Upper lobe of left lung (tissue), 6 donors: ENCODE measurements at regions not wholly inside any gene's neighbourhood (a gene's known extent, or its start where the extent isn't known, plus 50 kb on each side); places are given as distances from the start of the nearest gene placed in this dataset.

Source experiments
- ATAC-seq, 2 donors: fragments of 200-7000 bp; cut with Tn5 transposase; one replicate each; pipeline ENCODE4 v1.9.1; 2022; ENCODE audit warnings: mild to moderate bottlenecking in 2 of 2, moderate library complexity in 2 of 2; ENCODE audit not compliant: low FRiP score in 2 of 2
- DNase-seq, 2 donors: peaks; one replicate each; pipeline ENCODE4 v3.0.0-alpha.2; 2019 to 2020
- H3K27ac ChIP-seq, 4 donors: fragments of 200-600 bp; sonication (generic); one replicate each; pipeline ENCODE4 v1.5.1; 2016 to 2019
- H3K27me3 ChIP-seq, 4 donors: fragments of 200-600 bp; sonication (generic); one replicate each; pipeline ENCODE4 v1.5.1; 2017 to 2019
- H3K36me3 ChIP-seq, 4 donors: fragments of 200-600 bp; sonication (generic); one replicate each; pipeline ENCODE4 v1.5.1; 2016 to 2019
- H3K4me1 ChIP-seq, 4 donors: fragments of 200-600 bp; sonication (generic); one replicate each; pipeline ENCODE4 v1.5.1; 2018 to 2019
- H3K4me3 ChIP-seq, 4 donors: fragments of 200-600 bp; sonication (generic); one replicate each; pipeline ENCODE4 v1.5.1; 2017 to 2019; ENCODE audit warnings: mild to moderate bottlenecking in 2 of 4, moderate library complexity in 1 of 4
- H3K9me3 ChIP-seq, 4 donors: fragments of 200-600 bp; sonication (generic); one replicate each; pipeline ENCODE4 v1.5.1; 2018 to 2019
- CTCF ChIP-seq, 6 experiments: fragments of 450-650 bp in 4 of 6; fragments of 200-600 bp in 2 of 6; sonication (generic) in 2 of 6; IDR thresholded peaks; one replicate each; pipeline ENCODE4 v1.5.1; 2016 to 2019; ENCODE audit warnings: antibody characterized with exemption in 6 of 6
- EP300 ChIP-seq, 4 donors: sonication (generic); formaldehyde crosslinking; IDR thresholded peaks; one replicate each; pipeline ENCODE4 v1.5.1; 2017; ENCODE audit warnings: antibody characterized with exemption in 4 of 4, control low read depth in 2 of 4
- POLR2A ChIP-seq, 4 donors: fragments of 450-650 bp; IDR thresholded peaks; one replicate each; pipeline ENCODE4 v1.5.1; 2016 to 2017; ENCODE audit warnings: antibody characterized with exemption in 4 of 4, mild to moderate bottlenecking in 2 of 4
- POLR2AphosphoS5 ChIP-seq, 2 donors: sonication (generic); formaldehyde crosslinking; IDR thresholded peaks; one replicate each; pipeline ENCODE4 v1.5.1; 2017; ENCODE audit warnings: antibody characterized with exemption in 2 of 2
- WGBS, 2 donors: methylation state at CpG; one replicate each; pipeline ENCODE4 v1.1.5; 2017 to 2018; 5-methylcytosine and 5-hydroxymethylcytosine counted together
- donor health status: DM: no; HTN: no; CAD: no; lungs with moderate emphysema.
- donor health status: DM: no; HTN: yes; CAD: no; lungs with severe emphysema.

GRCh38 chr4:66640233-66640990 is 904.9 kb downstream of the CENPC start:
- DNase-seq (no peak), ATAC-seq (no peak)
- Histone ChIP-seq H3K4me3 (no peak overlapping the region), H3K36me3 (no peaks in the 10 kb centered on the region), H3K9me3 (no peaks in the 10 kb centered on the region), H3K4me1 (no peaks in the 10 kb centered on the region), H3K27me3 (no peaks in the 10 kb centered on the region), H3K27ac (no peak overlapping the region)
- 63 to 76% methylated on average over 5 of the region's 5 CpGs for WGBS, 2 donors
- no peak for TF ChIP-seq POLR2AphosphoS5 (IDR thresholded peaks at IDR 0.05)
- TF ChIP-seq EP300 (IDR thresholded peaks at IDR 0.05), result no peak
- TF ChIP-seq CTCF (IDR thresholded peaks at IDR 0.05), result no peak
- TF ChIP-seq POLR2A (IDR thresholded peaks at IDR 0.05), result no peak

DNA sequence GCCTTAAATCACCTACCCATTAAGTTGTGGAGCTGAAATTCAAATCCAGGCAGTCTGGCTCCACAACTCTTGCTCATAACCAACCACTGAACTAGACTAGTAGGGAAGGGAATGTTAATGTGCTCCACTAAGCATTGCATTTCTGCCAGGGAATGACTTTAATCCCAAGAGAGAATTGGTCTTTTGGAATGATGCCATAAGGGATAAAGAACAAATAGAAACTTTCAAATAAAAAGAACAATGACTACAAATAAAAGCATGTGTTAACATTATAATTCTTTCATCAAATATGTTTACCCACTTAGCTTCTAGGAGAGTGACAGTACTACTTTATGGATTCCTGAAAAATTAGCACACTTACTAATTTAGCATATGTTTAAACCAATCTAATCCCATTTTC is 905.9 kb downstream of the CENPC start:
- H3K27ac ChIP-seq, result no peak overlapping the region
- H3K4me3 ChIP-seq, result no peak overlapping the region
- DNase-seq (no peak), ATAC-seq (no peak)
- H3K4me1 ChIP-seq, result no peaks in the 10 kb centered on the region
- H3K36me3 ChIP-seq, result no peaks in the 10 kb centered on the region
- H3K27me3 ChIP-seq, result no peaks in the 10 kb centered on the region
- no peaks in the 10 kb centered on the region for H3K9me3 ChIP-seq
- TF ChIP-seq POLR2AphosphoS5 (IDR thresholded peaks at IDR 0.05) (no peak), CTCF (IDR thresholded peaks at IDR 0.05) (no peak), POLR2A (IDR thresholded peaks at IDR 0.05) (no peak), EP300 (IDR thresholded peaks at IDR 0.05) (no peak)

- WGBS, 2 donors, result 65 to 67% methylated on average over 2 of the region's 2 CpGs
- no peak for TF ChIP-seq POLR2A (IDR thresholded peaks at IDR 0.05)
- Histone ChIP-seq H3K9me3 (no peaks in the 10 kb centered on the region), H3K4me1 (no peaks in the 10 kb centered on the region), H3K27me3 (no peaks in the 10 kb centered on the region), H3K27ac (no peak overlapping the region), H3K36me3 (no peaks in the 10 kb centered on the region), H3K4me3 (no peak overlapping the region)
- no peak for ATAC-seq
- no peak for DNase-seq
Measured at GRCh38 chr4:66636349-66636748, 909.0 kb downstream of the CENPC start.

- ATAC-seq (no peak), DNase-seq (no peak)
- 84 to 90% methylated on average over 2 of the region's 2 CpGs for WGBS, 2 donors
- no peaks in the 10 kb centered on the region for H3K9me3 ChIP-seq
- H3K27me3 ChIP-seq, result no peaks in the 10 kb centered on the region
- H3K4me1 ChIP-seq, result no peaks in the 10 kb centered on the region
- no peak overlapping the region for H3K4me3 ChIP-seq
- no peak overlapping the region for H3K27ac ChIP-seq
- TF ChIP-seq EP300 (IDR thresholded peaks at IDR 0.05) (no peak), CTCF (IDR thresholded peaks at IDR 0.05) (no peak), POLR2AphosphoS5 (IDR thresholded peaks at IDR 0.05) (no peak), POLR2A (IDR thresholded peaks at IDR 0.05) (no peak)
- H3K36me3 ChIP-seq, result no peaks in the 10 kb centered on the region
Measured at GRCh38 chr4:66633477-66633876, 911.8 kb downstream of the CENPC start.

DNA sequence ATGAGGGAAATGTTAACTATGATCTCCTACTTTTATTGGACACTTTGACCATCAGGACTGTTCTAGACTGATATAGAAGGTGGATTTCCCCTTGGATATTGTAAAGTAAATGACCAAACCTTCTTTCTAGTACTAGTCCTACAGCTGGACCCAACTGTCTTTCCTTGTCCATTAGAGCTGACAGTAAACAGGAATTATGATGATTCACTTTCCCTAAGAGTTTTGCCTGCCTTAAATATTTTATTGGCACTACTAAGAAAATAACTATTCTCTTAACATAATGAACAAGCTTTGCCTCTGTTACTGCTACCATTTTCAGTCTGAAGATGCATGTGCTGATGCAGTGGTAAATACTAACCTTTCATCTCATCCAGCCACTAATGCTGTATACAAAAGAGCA is 915.4 kb downstream of the CENPC start:
- no peaks in the 10 kb centered on the region for H3K4me1 ChIP-seq
- DNase-seq (no peak), ATAC-seq (no peak)
- H3K27me3 ChIP-seq, result no peaks in the 10 kb centered on the region
- TF ChIP-seq POLR2A (IDR thresholded peaks at IDR 0.05) (no peak), CTCF (IDR thresholded peaks at IDR 0.05) (no peak), EP300 (IDR thresholded peaks at IDR 0.05) (no peak), POLR2AphosphoS5 (IDR thresholded peaks at IDR 0.05) (no peak)
- H3K9me3 ChIP-seq, result no peaks in the 10 kb centered on the region
- no peak overlapping the region for H3K27ac ChIP-seq
- H3K36me3 ChIP-seq, result no peaks in the 10 kb centered on the region
- no peak overlapping the region for H3K4me3 ChIP-seq
